Activated T-helper 1 cell treated with anti-CD3 and anti-CD28 coated beads, Interleukin-2, amount 50 U/mL, for 16 hours (primary cell): ENCODE measurements at regions not wholly inside any gene's neighbourhood (a gene's known extent, or its start where the extent isn't known, plus 50 kb on each side); places are given as distances from the start of the nearest gene placed in this dataset.

Source experiments
- DNase-seq, 2 donors: peaks; one replicate each; pipeline ENCODE4 v3.0.0-alpha.2; 2020; ENCODE audit warnings: low read depth in 1 of 2, low spot score in 1 of 2

DNA sequence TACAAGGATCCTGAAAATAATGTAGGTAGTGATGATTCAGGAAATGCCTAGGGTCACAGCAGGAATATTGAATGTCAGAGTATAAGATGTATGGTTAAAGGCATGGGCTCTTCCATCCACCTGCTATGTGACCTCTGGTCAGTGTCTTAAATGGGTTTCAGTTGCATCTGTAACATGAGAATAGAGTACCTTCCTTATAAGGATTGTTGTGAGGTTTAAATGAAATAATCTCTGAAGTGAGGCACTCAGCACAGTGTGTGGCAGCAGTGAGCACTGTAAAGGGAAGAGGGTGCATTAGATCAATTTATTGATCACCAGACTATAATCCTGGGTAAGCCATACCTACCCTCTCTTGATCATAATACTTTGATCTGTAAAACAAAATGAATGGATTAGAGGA, 319.1 kb downstream of the SLC4A3 start:
- DNase-seq: no peak

DNA sequence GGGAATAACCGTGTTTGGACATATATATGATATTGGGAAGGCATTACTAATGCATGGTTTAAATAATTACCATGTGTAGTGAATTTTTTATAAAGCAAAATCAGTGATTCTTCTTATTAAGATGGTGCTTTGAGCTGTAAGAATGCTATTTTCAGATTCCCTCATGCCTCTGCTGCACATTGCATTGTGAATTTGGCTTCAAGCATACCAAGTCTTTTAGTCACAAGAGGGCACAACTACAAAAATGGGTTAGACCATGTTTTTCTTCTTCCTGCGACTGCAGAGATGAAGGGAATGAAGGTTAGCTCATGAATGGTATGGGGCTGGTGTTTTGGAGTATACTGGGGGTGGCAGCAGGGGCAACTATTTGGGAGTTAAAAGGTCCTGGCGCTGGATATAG, 320.1 kb downstream of the SLC4A3 start:
- no peak for DNase-seq

DNA sequence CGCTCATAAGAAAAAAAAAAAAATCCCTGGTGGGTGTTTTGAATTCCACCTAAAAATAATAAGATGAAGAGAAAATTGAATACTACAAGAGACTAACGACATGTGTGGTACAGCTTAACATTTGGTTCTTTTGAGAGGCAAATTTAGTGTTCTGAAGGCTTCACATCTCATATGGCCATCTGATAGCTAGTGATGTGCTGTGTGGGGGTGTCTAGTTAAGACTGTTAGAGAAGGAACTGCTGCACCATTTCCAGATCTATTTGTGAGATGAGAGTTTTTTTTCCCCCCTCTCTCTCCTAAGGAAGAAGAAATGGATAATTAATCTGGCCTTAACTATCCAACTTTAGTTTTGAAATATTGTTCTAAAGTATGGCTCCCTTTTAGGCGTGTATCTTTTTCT, 321.6 kb downstream of the SLC4A3 start:
- no peak for DNase-seq

GRCh38 chr2:219951099-219951498, 323.7 kb downstream of the SLC4A3 start:
- no peak for DNase-seq

DNA sequence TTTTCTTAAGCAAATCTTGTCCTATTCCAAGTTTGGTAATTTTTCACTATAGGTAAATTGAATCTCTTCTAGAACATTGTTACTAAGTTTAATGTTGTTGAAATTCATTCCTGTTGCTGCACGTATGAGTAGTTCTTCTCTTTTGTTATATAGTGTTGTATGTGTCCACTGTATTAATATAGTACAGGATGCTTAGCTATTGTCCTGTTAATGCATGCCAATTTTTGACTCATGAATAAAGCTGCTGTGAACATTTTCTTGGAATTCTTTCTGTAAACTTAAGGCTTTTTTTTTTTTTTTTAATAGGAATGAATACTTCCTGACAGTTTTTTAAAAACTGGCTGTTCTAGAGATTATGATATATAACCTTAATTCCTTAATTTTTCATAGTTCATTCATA, 326.9 kb downstream of the SLC4A3 start:
- no peak for DNase-seq

GRCh38 chr2:219957820-219958219, 330.4 kb downstream of the SLC4A3 start:
- DNase-seq: no peak

- DNase-seq: no peak
Measured at GRCh38 chr2:219958941-219959340, 331.5 kb downstream of the SLC4A3 start.

DNA sequence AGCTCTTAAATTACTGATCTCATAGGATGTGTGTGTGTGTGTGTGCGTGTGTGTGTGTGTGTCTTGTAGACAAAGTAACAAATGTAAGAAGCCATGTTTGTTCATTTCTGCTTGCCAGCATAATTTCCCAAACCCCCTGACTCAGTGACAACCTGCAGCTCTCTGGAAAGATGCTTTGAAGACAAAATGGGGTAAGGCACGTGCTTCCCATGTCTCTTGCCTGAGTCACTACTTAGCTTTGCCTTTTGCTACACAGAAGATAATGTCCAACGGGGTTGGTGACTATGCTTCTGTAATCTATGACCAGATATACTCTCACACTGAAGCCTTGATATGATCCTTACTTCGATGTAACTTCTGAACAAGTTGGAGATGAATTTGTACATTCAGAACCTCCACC, 332.0 kb downstream of the SLC4A3 start:
- DNase-seq: no peak

DNA sequence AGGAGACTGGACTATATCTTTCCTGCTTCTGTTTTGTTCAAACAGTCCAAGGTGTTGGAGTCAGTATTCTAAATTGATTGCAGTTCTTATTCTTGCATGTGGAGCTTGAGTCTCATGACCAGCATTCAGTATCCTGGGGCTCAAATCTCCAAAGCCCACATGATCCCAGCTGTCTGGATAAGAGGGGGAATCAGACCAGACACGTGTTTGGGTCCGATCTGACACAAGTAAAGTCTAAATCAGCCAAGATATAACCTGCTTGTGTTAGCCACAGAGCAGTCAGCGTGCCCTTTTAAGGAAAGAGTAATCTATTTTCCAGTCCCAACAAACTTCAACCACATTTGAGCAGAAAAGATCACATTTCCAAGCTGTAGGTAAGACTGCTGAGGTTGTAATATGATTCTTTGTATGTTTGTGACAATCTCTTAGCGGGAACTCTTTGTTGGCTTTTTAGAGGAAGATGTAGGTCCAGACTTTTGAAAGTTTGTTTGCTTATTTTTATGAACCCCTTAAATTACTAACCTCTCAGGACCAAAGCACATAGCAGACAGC, 334.6 kb downstream of the SLC4A3 start:
- DNase-seq: no peak

DNA sequence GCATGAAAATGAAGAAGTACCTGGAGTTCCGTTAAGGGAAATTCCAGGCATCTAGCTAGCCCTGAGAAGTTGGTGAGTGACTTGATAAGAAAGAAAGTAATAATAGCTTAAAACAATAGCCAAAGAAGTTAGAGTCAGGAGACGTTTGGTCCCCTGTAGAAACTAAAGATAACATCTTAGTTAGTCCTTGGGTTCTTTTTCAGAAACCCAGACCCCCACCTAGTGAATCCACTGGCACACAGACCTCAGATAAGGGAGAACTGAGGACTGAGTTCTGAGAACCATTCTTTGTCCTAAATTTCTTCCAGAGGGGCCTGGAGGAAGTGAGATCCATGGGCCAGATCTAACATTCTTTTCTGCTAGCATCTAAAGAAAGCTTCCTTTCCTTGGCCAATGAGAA, 335.4 kb downstream of the SLC4A3 start:
- no peak for DNase-seq

DNA sequence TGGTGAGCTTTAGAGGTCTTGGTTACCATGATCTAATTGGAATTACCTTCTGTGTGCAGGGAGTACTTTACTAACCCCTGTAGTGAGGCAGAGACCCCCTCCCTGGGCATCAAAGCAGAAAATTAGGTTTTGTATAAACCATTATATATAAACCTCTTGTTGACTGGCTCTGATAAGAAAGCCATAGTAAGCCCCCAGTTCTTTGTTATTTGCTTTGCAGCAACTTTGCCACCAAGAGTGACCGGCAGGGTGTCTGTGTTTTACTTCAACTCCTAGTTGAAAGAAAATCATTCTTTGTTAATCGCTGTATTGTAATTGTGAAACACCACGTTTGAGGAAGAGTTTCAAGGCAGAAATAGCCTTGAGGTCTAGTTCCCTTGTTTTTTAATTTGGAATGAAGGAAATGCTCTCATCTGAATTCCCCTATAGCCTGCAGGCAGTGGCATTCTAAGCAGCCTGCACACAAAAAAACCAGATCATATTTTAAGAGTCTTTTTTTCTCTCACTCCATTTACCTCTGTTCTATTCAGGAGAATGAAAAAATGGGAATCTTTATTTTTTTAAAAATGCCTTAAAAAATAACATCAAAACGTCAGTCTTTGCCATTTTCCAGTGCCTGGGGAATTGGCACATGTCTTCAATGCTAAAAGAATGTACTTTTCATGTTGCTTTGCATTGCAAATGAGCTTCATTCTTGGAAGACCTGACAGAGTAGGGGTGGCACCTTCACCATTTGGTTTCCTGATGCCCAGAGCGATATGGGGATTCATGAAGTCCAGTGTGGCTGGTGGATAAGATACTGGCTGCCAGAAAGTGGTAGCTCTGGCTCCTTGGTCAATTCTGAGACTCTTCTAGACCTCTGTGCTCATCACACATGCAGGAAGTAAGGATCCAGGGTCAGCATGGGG, 338.1 kb downstream of the SLC4A3 start:
- DNase-seq: no peak

DNA sequence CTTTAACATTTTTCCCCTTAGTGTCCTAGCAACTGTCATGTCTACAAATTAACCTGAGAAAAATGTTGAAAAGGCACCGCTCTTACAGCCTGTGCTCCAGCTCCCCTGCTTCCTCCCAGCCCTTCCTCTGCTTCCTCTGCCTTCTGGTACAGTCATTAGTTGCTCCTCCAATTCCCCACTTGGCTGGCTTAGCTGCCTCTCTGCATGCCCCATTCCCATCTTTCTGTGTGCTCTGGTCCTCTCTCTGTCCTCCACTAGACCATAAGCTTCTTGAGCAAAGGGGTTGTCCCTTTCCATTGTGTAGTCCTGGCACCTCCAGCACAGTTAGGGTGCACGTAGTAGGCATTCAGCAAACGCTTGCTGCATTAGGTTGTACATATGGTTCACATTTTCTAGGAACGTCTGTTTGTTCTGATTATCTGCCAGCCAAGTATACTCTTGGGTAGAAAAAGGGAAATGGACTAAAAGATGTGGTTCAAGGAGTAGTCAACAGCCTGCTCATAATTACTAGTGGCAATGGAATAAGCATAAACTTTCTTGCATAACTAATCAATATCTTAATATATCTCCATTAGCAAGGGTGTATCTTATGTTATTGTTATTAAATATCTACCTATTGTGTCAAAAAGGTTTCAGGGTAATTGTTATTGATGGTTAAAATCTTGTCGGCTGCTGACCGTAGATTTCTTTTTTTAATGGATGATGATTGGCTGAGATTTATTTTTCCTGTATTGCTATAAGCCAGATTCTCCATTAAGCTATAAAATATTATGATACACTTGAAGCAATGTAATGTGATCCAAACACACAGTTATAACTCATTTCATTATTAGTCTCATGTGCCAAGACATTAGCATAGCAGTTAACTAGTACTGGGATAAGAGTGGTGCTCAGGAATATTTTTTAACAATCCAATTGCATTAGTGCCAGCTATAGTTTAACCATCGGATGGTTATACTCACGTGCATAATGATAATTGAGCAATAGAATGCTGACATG, 340.1 kb downstream of the SLC4A3 start:
- DNase-seq: no peak

GRCh38 chr2:219968685-219969345, 341.4 kb downstream of the SLC4A3 start:
- DNase-seq: no peak

GRCh38 chr2:219969508-219969907, 342.1 kb downstream of the SLC4A3 start:
- DNase-seq: no peak

DNA sequence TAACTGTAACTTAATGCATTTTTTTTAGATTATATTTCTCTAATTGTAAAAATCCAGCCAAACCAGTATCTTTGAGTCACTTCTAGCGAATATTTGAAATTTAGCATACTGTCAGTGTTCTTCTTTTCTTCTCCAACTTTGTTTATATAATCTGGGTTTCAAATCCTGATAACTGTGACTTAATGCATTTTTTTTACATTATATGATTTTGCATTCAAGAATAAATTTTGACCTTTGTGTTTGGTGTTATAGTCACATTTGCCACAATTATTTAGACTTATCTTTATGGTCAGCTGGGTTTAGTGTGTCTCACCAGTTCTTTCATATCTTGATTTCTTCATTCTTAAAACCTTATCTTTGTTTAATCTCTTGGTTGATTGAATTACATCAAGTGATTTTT, 345.7 kb downstream of the SLC4A3 start:
- no peak for DNase-seq

- DNase-seq: no peak
Measured at GRCh38 chr2:219976871-219977270, 349.4 kb downstream of the SLC4A3 start.

- no peak for DNase-seq
Measured at GRCh38 chr2:219980638-219981037, 353.2 kb downstream of the SLC4A3 start.

DNA sequence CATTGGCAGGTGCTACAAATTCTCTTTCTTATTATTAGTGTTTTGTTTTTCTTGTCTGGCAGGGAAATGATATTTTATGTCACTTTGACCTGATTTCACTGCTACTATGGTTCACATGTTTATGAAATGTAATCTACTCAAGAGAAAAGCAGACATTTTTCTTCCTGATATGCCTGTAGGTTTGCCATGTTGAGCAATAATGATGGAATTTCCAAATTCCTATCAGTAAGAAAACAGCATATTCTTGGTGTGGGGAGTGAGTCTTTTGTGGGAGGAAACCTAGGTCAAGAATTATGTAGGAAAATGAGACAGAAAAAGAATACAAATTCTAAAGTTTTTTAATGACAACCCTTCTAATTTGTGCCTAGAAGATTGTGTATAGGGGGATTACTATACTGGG, 356.4 kb downstream of the SLC4A3 start:
- no peak for DNase-seq

DNA sequence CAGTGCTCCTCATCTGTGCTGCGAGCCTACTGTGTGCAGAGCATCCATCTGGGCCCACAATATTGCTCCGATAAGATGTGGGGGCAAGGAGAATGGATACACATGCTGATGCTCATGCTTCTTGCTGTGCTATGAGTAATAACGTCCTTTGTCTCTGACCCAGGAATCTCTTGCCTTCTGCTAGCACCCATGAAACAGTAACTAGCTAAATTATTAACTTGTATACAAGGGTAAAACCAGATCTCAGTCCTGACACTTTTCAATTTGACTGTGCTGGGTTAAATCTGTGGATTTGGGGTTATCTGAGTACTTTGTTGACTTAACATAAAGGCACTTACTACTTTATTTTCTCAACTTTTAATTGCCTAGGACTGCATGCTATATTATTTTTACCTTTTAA, 357.6 kb downstream of the SLC4A3 start:
- DNase-seq: no peak

DNA sequence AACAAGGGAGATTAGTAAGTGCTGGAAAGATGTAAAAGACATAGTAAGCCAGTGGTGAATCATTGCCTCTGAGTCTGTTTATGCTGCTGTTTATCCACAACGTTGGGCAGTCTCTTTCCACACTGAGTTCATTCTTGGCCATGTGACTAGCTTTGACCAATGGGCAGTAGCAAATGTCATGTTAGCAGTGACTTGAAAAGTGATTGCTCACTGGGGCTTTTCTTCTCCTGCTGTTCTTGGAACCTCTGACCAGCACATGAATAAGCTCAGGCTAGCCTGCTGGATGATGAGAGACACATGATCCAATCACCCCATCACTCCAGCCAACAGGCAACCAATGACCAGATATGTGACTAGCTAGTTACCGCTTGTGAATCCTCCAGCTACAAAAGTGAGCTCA, 360.4 kb downstream of the SLC4A3 start:
- DNase-seq: no peak

DNA sequence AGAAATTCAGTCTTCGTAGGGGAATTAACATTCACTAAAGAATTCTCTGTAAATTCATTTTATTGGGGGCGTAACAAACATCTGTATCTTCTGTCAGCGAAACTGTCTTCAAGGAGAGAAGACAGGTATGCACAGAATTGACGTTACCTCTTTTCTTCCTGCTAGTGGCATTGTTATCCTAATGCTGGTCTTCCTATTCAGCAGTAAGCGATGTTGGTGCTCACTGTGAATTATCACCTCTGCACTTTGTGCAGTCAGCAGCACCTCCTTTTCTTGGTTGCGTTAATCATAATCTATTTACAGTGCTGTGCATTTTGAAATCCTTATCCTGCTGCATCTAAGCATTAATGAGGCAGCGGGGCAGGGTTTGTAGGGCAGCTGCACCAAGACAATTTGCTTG, 362.3 kb downstream of the SLC4A3 start:
- DNase-seq: no peak
